Endodermal cell (in vitro differentiated cells): ENCODE measurements at regions not wholly inside any gene's neighbourhood (a gene's known extent, or its start where the extent isn't known, plus 50 kb on each side); places are given as distances from the start of the nearest gene placed in this dataset.

Experiments
- DNase-seq: peaks from one replicate; pipeline ENCODE4 v3.0.0-alpha.2; 2017
- H3K27ac ChIP-seq: 2 replicates; pipeline ENCODE4 v1.5.1; 2013; ENCODE audit warnings: mild to moderate bottlenecking, low read depth, low read length, moderate library complexity
- H3K27me3 ChIP-seq: 2 replicates; pipeline ENCODE4 v1.6.1; 2013; ENCODE audit warnings: mild to moderate bottlenecking, low read length, moderate library complexity; ENCODE audit not compliant: insufficient read depth, control insufficient read depth, poor library complexity, severe bottlenecking
- H3K36me3 ChIP-seq: 2 replicates; pipeline ENCODE4 v1.7.0; 2013; ENCODE audit warnings: mild to moderate bottlenecking, low read length, moderate library complexity; ENCODE audit not compliant: control insufficient read depth, insufficient read depth
- H3K4me1 ChIP-seq: one replicate; pipeline ENCODE4 v1.7.0; 2013; ENCODE audit warnings: low read length; ENCODE audit not compliant: control insufficient read depth, insufficient read depth
- H3K4me3 ChIP-seq: 2 replicates; pipeline ENCODE4 v1.5.1; 2013; ENCODE audit warnings: mild to moderate bottlenecking, low read length, moderate library complexity
- H3K9ac ChIP-seq: 2 replicates; pipeline ENCODE4 v1.6.1; 2013; ENCODE audit warnings: mild to moderate bottlenecking, low read length, moderate library complexity; ENCODE audit not compliant: poor library complexity, severe bottlenecking; ENCODE audit errors: extremely low read depth
- H3K9me3 ChIP-seq: 2 replicates; pipeline ENCODE4 v1.6.1; 2013; ENCODE audit warnings: mild to moderate bottlenecking, low read length, moderate library complexity; ENCODE audit not compliant: control insufficient read depth
- H3K27ac Mint-ChIP-seq: 2 replicates; pipeline ENCODE4 v1.8.0; 2020; ENCODE audit warnings: mixed read lengths
- H3K27me3 Mint-ChIP-seq: 2 replicates; pipeline ENCODE4 v1.8.0; 2021; ENCODE audit warnings: mild to moderate bottlenecking, mixed read lengths; ENCODE audit not compliant: insufficient read depth
- H3K36me3 Mint-ChIP-seq: 2 replicates; pipeline ENCODE4 v1.8.0; 2020; ENCODE audit warnings: low read depth, mixed read lengths
- H3K4me1 Mint-ChIP-seq: 2 replicates; pipeline ENCODE4 v1.8.0; 2020; ENCODE audit warnings: mixed read lengths
- H3K4me3 Mint-ChIP-seq: 2 replicates; pipeline ENCODE4 v1.8.0; 2020; ENCODE audit warnings: mild to moderate bottlenecking, moderate library complexity, mixed read lengths
- H3K9me3 Mint-ChIP-seq: 2 replicates; pipeline ENCODE4 v1.8.0; 2020; ENCODE audit warnings: mild to moderate bottlenecking, mixed read lengths
- WGBS, 2 experiments: methylation state at CpG; one replicate each; pipeline versions ENCODE4 v1.1.5 to v1.1.7; 2013; ENCODE audit warnings: missing lambda C conversion rate in 2 of 2, mixed read lengths in 1 of 2; ENCODE audit not compliant: insufficient coverage in 1 of 2, insufficient read length in 1 of 2; 5-methylcytosine and 5-hydroxymethylcytosine counted together
- TF ChIP-seq, protein P1 (sequence below): fragments of 200-600 bp; sonication (generic); conservative IDR thresholded peaks from 2 replicates; pipeline ENCODE4 v1.5.0; 2021; ENCODE audit warnings: antibody characterized with exemption, mild to moderate bottlenecking

GRCh38 chr4:136939781-136940180 is 592.5 kb downstream of the PCDH18 start:
- TF ChIP-seq, protein P1, sequence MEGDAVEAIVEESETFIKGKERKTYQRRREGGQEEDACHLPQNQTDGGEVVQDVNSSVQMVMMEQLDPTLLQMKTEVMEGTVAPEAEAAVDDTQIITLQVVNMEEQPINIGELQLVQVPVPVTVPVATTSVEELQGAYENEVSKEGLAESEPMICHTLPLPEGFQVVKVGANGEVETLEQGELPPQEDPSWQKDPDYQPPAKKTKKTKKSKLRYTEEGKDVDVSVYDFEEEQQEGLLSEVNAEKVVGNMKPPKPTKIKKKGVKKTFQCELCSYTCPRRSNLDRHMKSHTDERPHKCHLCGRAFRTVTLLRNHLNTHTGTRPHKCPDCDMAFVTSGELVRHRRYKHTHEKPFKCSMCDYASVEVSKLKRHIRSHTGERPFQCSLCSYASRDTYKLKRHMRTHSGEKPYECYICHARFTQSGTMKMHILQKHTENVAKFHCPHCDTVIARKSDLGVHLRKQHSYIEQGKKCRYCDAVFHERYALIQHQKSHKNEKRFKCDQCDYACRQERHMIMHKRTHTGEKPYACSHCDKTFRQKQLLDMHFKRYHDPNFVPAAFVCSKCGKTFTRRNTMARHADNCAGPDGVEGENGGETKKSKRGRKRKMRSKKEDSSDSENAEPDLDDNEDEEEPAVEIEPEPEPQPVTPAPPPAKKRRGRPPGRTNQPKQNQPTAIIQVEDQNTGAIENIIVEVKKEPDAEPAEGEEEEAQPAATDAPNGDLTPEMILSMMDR = no peak
- Histone ChIP-seq H3K4me3 (no peak overlapping the region), H3K36me3 (no peaks in the 10 kb centered on the region), H3K9me3 (no peaks in the 10 kb centered on the region), H3K9ac (no peak overlapping the region), H3K27ac (no peak overlapping the region), H3K4me1 (no peaks in the 10 kb centered on the region), H3K27me3 (no peaks in the 10 kb centered on the region)
- no peaks in the 10 kb centered on the region for H3K36me3 Mint-ChIP-seq
- H3K9me3 Mint-ChIP-seq = no peaks in the 10 kb centered on the region
- H3K4me1 Mint-ChIP-seq = no peaks in the 10 kb centered on the region
- no peak overlapping the region for H3K27ac Mint-ChIP-seq
- no peak overlapping the region for H3K4me3 Mint-ChIP-seq
- DNase-seq = no peak
- H3K27me3 Mint-ChIP-seq = no peaks in the 10 kb centered on the region

DNA sequence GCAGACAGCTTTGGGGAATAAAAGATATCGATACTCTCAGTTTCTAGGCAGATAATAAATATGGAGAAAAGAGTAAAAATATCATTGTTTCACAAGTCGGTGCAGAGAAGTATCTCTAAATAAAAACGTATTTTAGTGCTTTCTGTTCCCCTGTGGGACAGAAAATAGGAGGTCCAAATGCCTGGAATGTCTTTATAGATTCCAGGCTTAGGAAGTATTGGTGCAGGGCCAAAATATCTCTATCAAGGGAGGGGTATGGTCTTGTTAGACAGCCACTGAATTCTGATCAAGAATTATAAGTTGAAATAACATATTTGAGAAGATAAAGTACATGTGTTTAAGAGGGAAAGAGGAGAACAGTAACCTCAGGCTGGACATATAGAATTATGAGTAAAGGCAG is 596.4 kb downstream of the PCDH18 start:
- Mint-ChIP-seq H3K4me3 (no peak overlapping the region), H3K27me3 (no peaks in the 10 kb centered on the region), H3K27ac (no peak overlapping the region), H3K36me3 (no peaks in the 10 kb centered on the region), H3K4me1 (no peaks in the 10 kb centered on the region), H3K9me3 (no peaks in the 10 kb centered on the region)
- Histone ChIP-seq H3K9me3 (no peaks in the 10 kb centered on the region), H3K27ac (no peak overlapping the region), H3K27me3 (no peaks in the 10 kb centered on the region), H3K36me3 (no peaks in the 10 kb centered on the region), H3K9ac (no peak overlapping the region), H3K4me1 (no peaks in the 10 kb centered on the region), H3K4me3 (no peak overlapping the region)
- TF ChIP-seq, protein P1 = no peak
- 85 to 93% methylated on average over 3 of the region's 3 CpGs for whole genome bisulfite sequencing, 2 experiments
- no peak for DNase-seq

DNA sequence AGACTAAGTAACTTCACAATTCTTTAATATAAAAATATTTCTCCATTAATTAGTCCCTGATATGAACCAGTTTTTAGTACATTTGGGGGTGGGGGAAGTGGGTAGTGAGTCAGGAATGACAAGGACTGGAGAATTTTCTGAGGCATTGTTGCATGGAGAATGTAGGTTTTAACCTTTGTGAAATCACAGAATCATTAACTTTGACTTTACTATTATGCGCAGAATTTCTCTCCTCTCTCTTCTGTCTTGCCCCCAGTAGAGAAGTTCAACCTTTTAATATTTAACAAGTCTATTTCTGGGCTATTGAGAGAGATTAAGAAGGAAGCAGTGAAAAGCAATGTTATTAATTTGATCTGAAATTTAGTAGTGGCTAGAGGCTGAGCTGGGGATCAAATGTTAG is 597.0 kb downstream of the PCDH18 start:
- Mint-ChIP-seq H3K36me3 (no peaks in the 10 kb centered on the region), H3K9me3 (no peaks in the 10 kb centered on the region), H3K27me3 (no peaks in the 10 kb centered on the region), H3K4me3 (no peak overlapping the region), H3K4me1 (no peaks in the 10 kb centered on the region), H3K27ac (no peak overlapping the region)
- TF ChIP-seq, protein P1 = no peak
- WGBS, 2 experiments = 90% methylated on average over 1 of the region's 1 CpG; no CpG with 5 or more reads in 1 of the 2 experiments
- Histone ChIP-seq H3K9me3 (no peaks in the 10 kb centered on the region), H3K9ac (no peak overlapping the region), H3K36me3 (no peaks in the 10 kb centered on the region), H3K4me3 (no peak overlapping the region), H3K4me1 (no peaks in the 10 kb centered on the region), H3K27me3 (no peaks in the 10 kb centered on the region), H3K27ac (no peak overlapping the region)
- DNase-seq = no peak
